SJCRH30 (cell line): ENCODE measurements at regions not wholly inside any gene's neighbourhood (a gene's known extent, or its start where the extent isn't known, plus 50 kb on each side); places are given as distances from the start of the nearest gene placed in this dataset.

Source experiments
- DNase-seq, 2 experiments: peaks; one replicate each; pipeline ENCODE4 v3.0.0-alpha.2; 2015 to 2020
- H3K27ac ChIP-seq: fragments of 250-450 bp; sonication (Bioruptor Pico); 2 replicates; pipeline ENCODE4 v1.5.1; 2020; ENCODE audit warnings: mild to moderate bottlenecking, moderate library complexity
- H3K27me3 ChIP-seq: fragments of 250-450 bp; sonication (Bioruptor Pico); 2 replicates; pipeline ENCODE4 v1.5.1; 2020; ENCODE audit warnings: mild to moderate bottlenecking, moderate library complexity
- H3K36me3 ChIP-seq: fragments of 250-450 bp; sonication (Bioruptor Pico); 2 replicates; pipeline ENCODE4 v1.5.1; 2020; ENCODE audit warnings: mild to moderate bottlenecking, moderate library complexity
- H3K4me1 ChIP-seq: fragments of 250-450 bp; sonication (Bioruptor Pico); 2 replicates; pipeline ENCODE4 v1.5.1; 2020; ENCODE audit warnings: mild to moderate bottlenecking, moderate library complexity
- H3K4me3 ChIP-seq: fragments of 250-450 bp; sonication (Bioruptor Pico); 2 replicates; pipeline ENCODE4 v1.5.1; 2020; ENCODE audit warnings: mild to moderate bottlenecking, moderate library complexity
- H3K9me3 ChIP-seq: fragments of 250-450 bp; sonication (Bioruptor Pico); replicated peaks from 2 replicates; pipeline ENCODE4 v1.5.1; 2020; ENCODE audit warnings: mild to moderate bottlenecking, moderate library complexity

GRCh38 chr13:110799246-110800236, 86.0 kb downstream of the ING1 start:
- no peak overlapping the region for H3K27ac ChIP-seq

GRCh38 chr13:110801044-110801443, 87.5 kb downstream of the ING1 start:
- Histone ChIP-seq H3K27me3 (no peaks in the 10 kb centered on the region), H3K36me3 (no peaks in the 10 kb centered on the region), H3K9me3 (no peaks in the 10 kb centered on the region), H3K4me1 (peaks cover 7% of the 10 kb centered on the region), H3K27ac (no peak overlapping the region), H3K4me3 (no peak overlapping the region)
- DNase-seq, result no peak

More at GRCh38 chr13:110799246-110800236, 86.0 kb downstream of the ING1 start:
- DNase-seq, result no peak
- Histone ChIP-seq H3K4me3 (no peak overlapping the region), H3K4me1 (peaks cover 7% of the 10 kb centered on the region), H3K27me3 (no peaks in the 10 kb centered on the region), H3K9me3 (no peaks in the 10 kb centered on the region), H3K36me3 (no peaks in the 10 kb centered on the region)

GRCh38 chr13:110802260-110802659, 88.8 kb downstream of the ING1 start:
- H3K4me3 ChIP-seq, result no peak overlapping the region
- no peaks in the 10 kb centered on the region for H3K9me3 ChIP-seq
- peaks cover 4% of the 10 kb centered on the region for H3K4me1 ChIP-seq
- H3K27ac ChIP-seq, result no peak overlapping the region
- no peak for DNase-seq
- no peaks in the 10 kb centered on the region for H3K36me3 ChIP-seq
- H3K27me3 ChIP-seq, result no peaks in the 10 kb centered on the region

GRCh38 chr13:110806636-110807035, 93.1 kb downstream of the ING1 start:
- H3K4me1 ChIP-seq, result no peaks in the 10 kb centered on the region
- H3K36me3 ChIP-seq, result no peaks in the 10 kb centered on the region
- no peaks in the 10 kb centered on the region for H3K9me3 ChIP-seq
- DNase-seq, result no peak
- no peaks in the 10 kb centered on the region for H3K27me3 ChIP-seq
- H3K4me3 ChIP-seq, result no peak overlapping the region
- no peak overlapping the region for H3K27ac ChIP-seq

- no peaks in the 10 kb centered on the region for H3K36me3 ChIP-seq
- H3K9me3 ChIP-seq, result no peaks in the 10 kb centered on the region
Observed at GRCh38 chr13:110807546-110807945, 94.0 kb downstream of the ING1 start.

GRCh38 chr13:110808138-110808537, 94.6 kb downstream of the ING1 start:
- no peak for DNase-seq
- Histone ChIP-seq H3K27ac (no peak overlapping the region), H3K4me3 (no peak overlapping the region), H3K27me3 (no peaks in the 10 kb centered on the region), H3K4me1 (no peaks in the 10 kb centered on the region), H3K9me3 (no peaks in the 10 kb centered on the region), H3K36me3 (no peaks in the 10 kb centered on the region)

More at GRCh38 chr13:110807546-110807945, 94.0 kb downstream of the ING1 start:
- Histone ChIP-seq H3K4me3 (no peak overlapping the region), H3K27me3 (no peaks in the 10 kb centered on the region), H3K27ac (no peak overlapping the region), H3K4me1 (no peaks in the 10 kb centered on the region)
- no peak for DNase-seq

GRCh38 chr13:110809871-110810486, 96.5 kb downstream of the ING1 start:
- 0 out of 2 replicates have a peak, but pooled peaks cover 2% of the 10 kb centered on the region for H3K4me1 ChIP-seq
- H3K9me3 ChIP-seq, result no peaks in the 10 kb centered on the region
- DNase-seq, result no peak
- H3K27me3 ChIP-seq, result 0 out of 2 replicates have a peak, but pooled peaks cover 3% of the 10 kb centered on the region
- no peak overlapping the region for H3K27ac ChIP-seq
- no peaks in the 10 kb centered on the region for H3K36me3 ChIP-seq
- H3K4me3 ChIP-seq, result no peak overlapping the region

- Histone ChIP-seq H3K9me3 (no peaks in the 10 kb centered on the region), H3K36me3 (no peaks in the 10 kb centered on the region), H3K4me3 (no peak overlapping the region), H3K27me3 (0 out of 2 replicates have a peak, but pooled peaks cover 4% of the 10 kb centered on the region), H3K4me1 (0 out of 2 replicates have a peak, but pooled peaks cover 2% of the 10 kb centered on the region), H3K27ac (no peak overlapping the region)
- DNase-seq, result no peak
Observed at GRCh38 chr13:110811008-110811720, 97.7 kb downstream of the ING1 start.

GRCh38 chr13:110811771-110812120, 98.2 kb downstream of the ING1 start:
- no peak for DNase-seq
- Histone ChIP-seq H3K9me3 (no peaks in the 10 kb centered on the region), H3K27me3 (0 out of 2 replicates have a peak, but pooled peaks cover 4% of the 10 kb centered on the region), H3K4me3 (no peak overlapping the region), H3K36me3 (no peaks in the 10 kb centered on the region), H3K4me1 (0 out of 2 replicates have a peak, but pooled peaks cover 2% of the 10 kb centered on the region), H3K27ac (no peak overlapping the region)

- DNase-seq, result no peak
- 0 out of 2 replicates have a peak, but pooled peaks cover 4% of the 10 kb centered on the region for H3K27me3 ChIP-seq
- 0 out of 2 replicates have a peak, but pooled peaks cover 2% of the 10 kb centered on the region for H3K4me1 ChIP-seq
- no peak overlapping the region for H3K4me3 ChIP-seq
- H3K36me3 ChIP-seq, result no peaks in the 10 kb centered on the region
- no peaks in the 10 kb centered on the region for H3K9me3 ChIP-seq
- H3K27ac ChIP-seq, result no peak overlapping the region
Observed at GRCh38 chr13:110812121-110812868, 98.8 kb downstream of the ING1 start.

GRCh38 chr13:110812869-110813645, 99.6 kb downstream of the ING1 start:
- H3K27ac ChIP-seq, result no peak overlapping the region
- H3K27me3 ChIP-seq, result 0 out of 2 replicates have a peak, but pooled peaks cover 4% of the 10 kb centered on the region
- H3K4me3 ChIP-seq, result no peak overlapping the region
- no peaks in the 10 kb centered on the region for H3K9me3 ChIP-seq
- DNase-seq, result no peak
- H3K36me3 ChIP-seq, result no peaks in the 10 kb centered on the region
- 0 out of 2 replicates have a peak, but pooled peaks cover 2% of the 10 kb centered on the region for H3K4me1 ChIP-seq

GRCh38 chr13:110813646-110814624, 100.4 kb downstream of the ING1 start:
- peak in 1 of 2 experiments; percentile 15 for DNase-seq

More at GRCh38 chr13:110813646-110814624, 100.4 kb downstream of the ING1 start:
- Histone ChIP-seq H3K4me1 (0 out of 2 replicates have a peak, but pooled peaks cover 2% of the 10 kb centered on the region), H3K9me3 (no peaks in the 10 kb centered on the region), H3K4me3 (no peak overlapping the region), H3K36me3 (no peaks in the 10 kb centered on the region), H3K27me3 (0 out of 2 replicates have a peak, but pooled peaks cover 4% of the 10 kb centered on the region), H3K27ac (no peak overlapping the region)
